ENCODE measurements at regions not wholly inside any gene's neighbourhood (a gene's known extent, or its start where the extent isn't known, plus 50 kb on each side); places are given as distances from the start of the nearest gene placed in this dataset.
"Not testable (repeated sequence)": the region's sequence is repeated elsewhere in the genome, so short reads cannot be mapped to it uniquely, and the experiment has no call there.

DNA sequence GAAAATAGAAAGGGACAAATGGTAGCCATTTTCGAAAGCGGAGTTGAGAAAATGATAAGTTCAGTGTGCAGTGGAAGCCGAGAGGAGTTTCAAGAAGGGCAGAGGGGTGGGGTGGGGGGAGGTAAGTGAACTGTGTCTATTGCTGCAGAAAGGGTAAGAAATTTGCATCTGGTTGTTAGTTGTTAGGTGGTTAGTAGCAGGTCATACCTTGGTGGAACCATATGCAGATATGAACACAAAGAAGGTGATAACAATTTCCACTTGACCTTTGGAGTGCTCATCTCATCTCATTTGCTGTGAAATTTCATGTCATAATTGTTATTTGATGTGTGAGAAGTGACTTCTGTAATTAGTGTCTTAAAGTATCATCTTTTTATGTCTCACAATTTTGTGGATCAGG is 288.2 kb downstream of the QKI start:
- no peak for TF ChIP-seq ZNF274 (IDR thresholded peaks at IDR 0.05; ENCODE audit: low read depth, low read length)
- H3K4me3 ChIP-seq (ENCODE audit: low read length): no peak overlapping the region

- TF ChIP-seq ZNF274 (IDR thresholded peaks at IDR 0.05; ENCODE audit: low read depth, low read length): no peak
- no peak overlapping the region for H3K4me3 ChIP-seq (ENCODE audit: low read length)
Measured at GRCh38 chr6:163701762-163702161, 287.2 kb downstream of the QKI start.

- H3K4me3 ChIP-seq (ENCODE audit: low read length): no peak overlapping the region
- TF ChIP-seq ZNF274 (IDR thresholded peaks at IDR 0.05; ENCODE audit: low read depth, low read length): no peak
Measured at GRCh38 chr6:163698086-163698485, 283.6 kb downstream of the QKI start.

GRCh38 chr6:163696311-163696710 is 281.8 kb downstream of the QKI start:
- not testable (repeated sequence) for H3K4me3 ChIP-seq (ENCODE audit: low read length)

DNA sequence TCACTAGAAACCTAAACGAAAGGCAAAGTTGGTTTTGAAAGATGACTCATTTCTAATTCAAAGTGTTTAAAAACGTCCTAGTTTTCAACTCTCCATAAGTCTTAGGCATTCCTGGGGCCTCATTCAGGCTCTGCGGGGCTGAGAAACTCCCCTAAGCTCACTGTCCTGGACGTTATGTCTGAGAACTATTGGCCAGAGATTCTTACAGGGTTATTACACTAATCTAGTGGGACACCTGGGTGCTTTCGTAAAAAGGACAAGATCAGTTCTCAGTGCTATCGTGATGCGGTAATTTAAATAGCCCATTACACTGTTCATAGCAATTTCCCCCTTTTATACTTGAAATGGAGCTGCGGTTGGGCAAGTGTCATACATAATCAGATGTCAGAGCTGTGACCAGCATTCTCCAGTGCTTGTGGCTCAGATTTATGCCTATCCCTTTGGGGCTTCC is 280.9 kb downstream of the QKI start:
- no peak overlapping the region for H3K4me3 ChIP-seq (ENCODE audit: low read length)
- no peak for TF ChIP-seq ZNF274 (IDR thresholded peaks at IDR 0.05; ENCODE audit: low read depth, low read length)

- H3K4me3 ChIP-seq (ENCODE audit: low read length): no peak overlapping the region
- TF ChIP-seq ZNF274 (IDR thresholded peaks at IDR 0.05; ENCODE audit: low read depth, low read length): no peak
Measured at GRCh38 chr6:163694988-163695398, 280.5 kb downstream of the QKI start.

GRCh38 chr6:163694072-163694471 is 279.6 kb downstream of the QKI start:
- no peak for TF ChIP-seq ZNF274 (IDR thresholded peaks at IDR 0.05; ENCODE audit: low read depth, low read length)
- no peak overlapping the region for H3K4me3 ChIP-seq (ENCODE audit: low read length)

GRCh38 chr6:163691049-163691448 is 276.5 kb downstream of the QKI start:
- H3K4me3 ChIP-seq (ENCODE audit: low read length): no peak overlapping the region
- TF ChIP-seq ZNF274 (IDR thresholded peaks at IDR 0.05; ENCODE audit: low read depth, low read length): no peak

- H3K4me3 ChIP-seq (ENCODE audit: low read length): no peak overlapping the region
- no peak for TF ChIP-seq ZNF274 (IDR thresholded peaks at IDR 0.05; ENCODE audit: low read depth, low read length)
Measured at GRCh38 chr6:163688739-163689362, 274.3 kb downstream of the QKI start.

DNA sequence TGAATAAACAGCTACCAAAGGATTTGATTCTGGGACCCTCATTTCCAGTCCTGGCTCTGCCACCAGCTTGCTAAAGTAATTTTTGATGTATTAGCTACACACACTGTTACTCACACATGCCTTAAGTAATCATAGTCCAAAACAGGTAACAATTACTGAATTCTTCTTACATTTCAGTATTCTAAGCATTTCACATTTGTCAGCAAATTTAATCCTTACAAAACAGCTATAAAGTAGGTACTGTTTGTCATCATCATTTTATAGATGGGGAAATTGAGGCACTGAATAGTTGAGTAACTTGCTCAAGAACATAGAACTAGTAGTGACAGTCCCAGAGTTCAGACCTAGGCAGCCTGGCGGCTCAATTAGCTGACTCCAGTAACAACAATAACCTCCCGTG is 272.6 kb downstream of the QKI start:
- TF ChIP-seq ZNF274 (IDR thresholded peaks at IDR 0.05; ENCODE audit: low read depth, low read length): no peak
- no peak overlapping the region for H3K4me3 ChIP-seq (ENCODE audit: low read length)

DNA sequence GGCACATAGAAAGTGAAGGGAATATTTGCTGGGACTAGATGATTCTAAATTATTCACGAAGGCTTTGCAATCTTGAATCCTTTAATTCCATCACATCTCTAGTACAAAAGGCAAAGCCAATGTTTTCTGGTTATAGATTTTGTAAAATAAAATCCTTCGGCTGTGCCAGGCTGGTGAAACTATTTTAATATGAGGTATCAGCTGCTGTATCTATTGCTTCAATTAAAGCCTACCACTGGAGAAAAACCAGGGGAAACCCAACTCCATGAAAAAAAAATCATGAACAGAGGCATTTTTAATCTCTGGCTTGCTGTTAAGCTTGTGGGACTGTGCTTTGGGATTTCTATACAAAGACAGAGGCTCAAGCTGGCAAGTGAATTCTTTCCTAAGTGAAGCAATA is 271.8 kb downstream of the QKI start:
- no peak for TF ChIP-seq ZNF274 (IDR thresholded peaks at IDR 0.05; ENCODE audit: low read depth, low read length)
- no peak overlapping the region for H3K4me3 ChIP-seq (ENCODE audit: low read length)

GRCh38 chr6:163683105-163683622 is 268.6 kb downstream of the QKI start:
- H3K4me3 ChIP-seq (ENCODE audit: low read length): no peak overlapping the region
- no peak for TF ChIP-seq ZNF274 (IDR thresholded peaks at IDR 0.05; ENCODE audit: low read depth, low read length)

DNA sequence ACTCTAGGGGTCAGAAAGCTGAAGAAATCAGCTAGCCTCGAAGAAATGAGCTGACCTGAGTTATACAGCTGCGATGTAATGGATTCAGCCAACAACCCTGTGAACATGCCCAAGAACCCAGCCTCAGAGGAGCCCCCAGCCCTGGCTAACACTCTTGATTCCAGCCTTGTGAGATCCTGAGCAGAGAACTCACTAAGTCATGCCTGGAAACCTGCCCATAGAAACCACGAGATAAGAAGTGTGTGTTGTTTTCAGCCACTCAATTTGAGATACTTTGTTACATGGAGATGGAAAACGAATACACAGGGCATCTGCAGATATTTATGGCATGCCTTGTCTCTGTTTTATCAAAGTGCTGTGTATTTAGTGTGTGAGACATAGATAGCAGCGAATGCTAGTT is 265.2 kb downstream of the QKI start:
- no peak overlapping the region for H3K4me3 ChIP-seq (ENCODE audit: low read length)
- TF ChIP-seq ZNF274 (IDR thresholded peaks at IDR 0.05; ENCODE audit: low read depth, low read length): no peak

DNA sequence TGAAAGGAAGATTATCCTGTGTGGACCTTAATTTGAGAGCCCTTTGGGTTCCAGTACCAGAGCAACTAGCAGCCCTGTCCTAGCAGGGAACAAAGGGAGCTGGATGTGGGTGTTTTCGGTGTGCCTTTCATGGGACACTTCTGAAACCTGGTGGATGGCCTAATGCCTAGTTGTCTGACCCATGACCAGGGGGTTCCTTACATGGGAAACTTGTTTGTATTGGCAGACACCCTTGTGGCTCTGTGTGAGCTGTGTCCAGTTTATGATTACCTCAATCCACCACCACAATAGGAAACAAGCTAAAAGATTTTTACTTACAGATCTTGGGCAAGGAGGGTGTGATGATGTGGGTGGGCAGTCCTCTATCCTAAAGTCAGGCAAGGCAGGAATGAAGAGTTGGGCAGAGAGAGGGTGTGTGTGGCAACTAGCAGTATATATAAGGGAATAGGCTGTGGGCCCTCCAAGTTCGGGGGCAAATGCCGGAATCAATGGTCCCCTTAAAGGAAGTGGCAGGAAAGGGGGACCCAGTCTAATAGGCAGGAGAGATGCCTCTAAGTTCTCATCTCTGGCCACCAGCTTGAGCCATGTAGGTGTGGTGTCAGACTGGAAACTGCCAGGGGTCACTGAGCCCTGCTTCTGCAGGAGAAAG is 264.6 kb downstream of the QKI start:
- TF ChIP-seq ZNF274 (IDR thresholded peaks at IDR 0.05; ENCODE audit: low read depth, low read length): no peak
- no peak overlapping the region for H3K4me3 ChIP-seq (ENCODE audit: low read length)

GRCh38 chr6:163675611-163676010 is 261.1 kb downstream of the QKI start:
- H3K4me3 ChIP-seq (ENCODE audit: low read length): no peak overlapping the region
- TF ChIP-seq ZNF274 (IDR thresholded peaks at IDR 0.05; ENCODE audit: low read depth, low read length): no peak
